ENCODE measurements at regions not wholly inside any gene's neighbourhood (a gene's known extent, or its start where the extent isn't known, plus 50 kb on each side); places are given as distances from the start of the nearest gene placed in this dataset.
A peak's percentile ranks its signal among the peaks of the same experiment; 100 is the strongest.

DNA sequence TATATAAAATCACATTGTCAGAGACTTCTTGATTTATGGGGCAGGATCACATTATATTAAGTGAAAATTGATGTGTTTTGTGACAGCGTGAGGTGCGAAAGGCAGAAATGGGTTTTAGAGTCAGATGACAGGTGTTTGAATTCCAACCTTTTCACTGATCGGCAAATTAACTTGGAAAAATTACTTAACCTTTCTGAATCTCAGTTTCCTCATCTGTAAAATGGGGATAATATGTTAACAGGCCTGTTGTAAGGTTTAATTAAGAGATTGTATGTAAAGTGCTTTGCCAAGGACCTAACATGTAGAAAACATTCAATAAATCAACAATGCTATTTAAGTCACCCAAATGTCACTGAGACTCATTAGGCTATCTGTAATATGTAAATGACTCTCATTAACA lies 221.2 kb upstream of the LYZL1 start:
- intact Hi-C loops (cut with DNase I) = no loop called here
- DNase-seq = no peak

GRCh38 chr10:29068302-29068701 lies 220.6 kb upstream of the LYZL1 start:
- intact Hi-C loops (cut with DNase I) = no loop called here
- DNase-seq = no peak

DNA sequence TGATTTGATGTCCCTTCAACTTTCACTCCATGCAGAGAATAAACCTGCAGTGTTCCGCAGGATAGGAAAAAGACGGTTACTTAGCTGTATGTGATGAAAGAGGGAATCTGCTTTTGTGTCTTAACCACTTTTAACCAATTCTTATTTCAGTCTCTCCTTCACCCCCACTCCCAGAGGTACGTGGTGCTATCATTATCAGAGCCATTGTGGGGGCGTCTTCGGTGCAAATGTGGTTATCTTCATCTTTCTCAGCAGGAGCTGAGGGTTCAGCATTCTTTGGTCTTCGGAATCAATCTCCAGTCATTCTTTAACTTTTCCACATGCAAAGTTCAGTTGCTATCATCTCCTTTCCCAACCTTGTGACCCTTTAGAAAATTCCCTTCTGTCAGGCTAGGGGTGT lies 219.9 kb upstream of the LYZL1 start:
- intact Hi-C loops (cut with DNase I) = no loop called here
- DNase-seq = no peak

GRCh38 chr10:29069941-29070340 lies 218.9 kb upstream of the LYZL1 start:
- no peak for DNase-seq
- intact Hi-C loops (cut with DNase I) = no loop called here

- DNase-seq = no peak
- intact Hi-C loops (cut with DNase I) = no loop called here
These were observed 210.0 kb upstream of the LYZL1 start for GRCh38 chr10:29078919-29079318.

DNA sequence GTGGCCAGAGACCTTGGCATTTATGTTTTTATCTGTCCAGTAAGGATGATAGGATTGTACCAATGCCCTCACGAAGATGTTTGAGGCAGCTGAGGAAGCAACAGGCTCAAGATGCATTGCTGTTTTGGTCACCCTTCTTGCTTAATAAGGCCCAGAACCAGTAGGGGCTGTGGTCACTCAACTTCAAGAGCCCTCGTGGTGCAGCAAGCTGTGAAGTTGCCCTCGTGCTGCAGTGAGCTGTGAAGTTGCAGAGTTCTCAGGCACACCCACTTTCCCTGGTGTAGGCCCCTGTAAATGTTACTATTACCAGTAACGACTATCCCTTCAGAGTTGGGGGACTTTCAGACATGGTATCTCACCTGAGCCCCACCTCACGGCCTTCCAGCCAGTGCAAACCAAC lies 207.6 kb upstream of the LYZL1 start:
- intact Hi-C loops (cut with DNase I) = no loop called here

DNA sequence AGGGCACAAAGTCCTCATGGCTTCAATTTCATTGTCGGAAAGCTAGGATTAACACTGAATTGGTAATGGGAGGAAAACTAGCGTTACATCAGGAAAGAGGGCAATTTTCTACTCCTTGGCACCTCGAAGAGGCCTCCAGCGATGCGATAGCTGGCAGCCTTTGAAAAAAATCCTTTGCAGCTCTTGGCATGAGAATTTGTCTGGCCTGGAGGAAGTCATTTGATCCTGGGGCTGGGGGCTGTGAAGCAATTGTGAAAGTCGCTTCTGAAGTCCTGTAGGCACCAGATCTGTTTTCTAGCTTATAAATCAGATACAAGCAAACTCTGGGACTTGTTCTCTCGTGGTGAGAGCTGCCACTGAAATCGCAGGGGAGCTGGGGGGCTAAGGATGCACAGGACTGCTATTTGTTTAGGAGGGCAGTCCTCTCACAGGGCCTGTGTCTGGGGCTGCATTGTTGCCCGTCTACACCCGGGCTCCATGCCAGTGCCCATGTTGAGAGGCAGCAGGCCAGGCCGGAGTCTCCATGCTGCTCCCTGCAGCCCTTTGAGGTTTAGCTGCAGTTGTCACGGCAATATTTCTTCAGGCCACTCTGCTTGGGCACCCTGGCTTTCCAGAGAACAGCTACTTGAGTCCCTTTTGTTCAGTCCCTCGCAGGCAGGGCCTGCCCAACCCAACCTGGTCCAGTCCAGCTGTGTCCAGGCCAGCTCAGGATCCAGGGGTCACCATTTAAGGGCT lies 206.8 kb upstream of the LYZL1 start:
- intact Hi-C loops (cut with DNase I) = no loop called here
- DNase-seq = peak; percentile 11 to 83 (median 56)

More for the DNA sequence above, 207.6 kb upstream of the LYZL1 start:
- DNase-seq = no peak

GRCh38 chr10:29083096-29083495 lies 205.8 kb upstream of the LYZL1 start:
- intact Hi-C loops (cut with DNase I) = no loop called here
- peak in 40 of 42 donors; percentile 4 to 74 (median 37) for DNase-seq

DNA sequence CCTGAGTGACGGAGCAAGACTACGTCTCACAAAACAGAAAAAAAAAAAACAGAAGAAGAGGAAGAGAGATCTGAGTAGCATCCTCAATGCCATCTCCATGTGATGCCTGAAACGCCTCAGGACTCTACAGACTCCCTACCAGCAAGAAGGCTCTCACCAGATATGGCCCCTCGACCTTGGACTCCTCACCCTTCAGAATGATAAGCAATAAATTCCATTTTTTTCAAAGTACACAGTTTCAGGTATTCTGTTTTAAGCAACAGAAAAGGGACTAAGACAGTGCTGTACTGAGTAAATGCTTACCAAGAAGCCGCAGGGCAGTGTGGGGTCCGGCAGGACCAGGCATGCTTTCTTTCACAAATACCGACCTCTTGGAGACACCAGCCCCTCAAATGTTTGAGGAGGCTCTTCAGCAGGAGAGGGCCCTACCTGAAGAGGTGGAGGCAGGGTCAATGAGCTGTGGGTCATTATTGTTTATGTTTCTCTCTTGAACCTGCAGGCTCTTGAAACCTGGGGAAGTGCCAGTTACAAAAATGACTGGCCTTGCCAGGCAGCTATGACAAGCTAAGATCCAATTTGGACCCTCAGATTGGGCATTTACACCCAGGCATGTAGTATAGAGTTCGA lies 204.1 kb upstream of the LYZL1 start:
- no peak for DNase-seq
- intact Hi-C loops (cut with DNase I) = no loop called here

- intact Hi-C loops (cut with DNase I) = no loop called here
- DNase-seq = no peak
These were observed 199.8 kb upstream of the LYZL1 start for GRCh38 chr10:29089091-29089490.

DNA sequence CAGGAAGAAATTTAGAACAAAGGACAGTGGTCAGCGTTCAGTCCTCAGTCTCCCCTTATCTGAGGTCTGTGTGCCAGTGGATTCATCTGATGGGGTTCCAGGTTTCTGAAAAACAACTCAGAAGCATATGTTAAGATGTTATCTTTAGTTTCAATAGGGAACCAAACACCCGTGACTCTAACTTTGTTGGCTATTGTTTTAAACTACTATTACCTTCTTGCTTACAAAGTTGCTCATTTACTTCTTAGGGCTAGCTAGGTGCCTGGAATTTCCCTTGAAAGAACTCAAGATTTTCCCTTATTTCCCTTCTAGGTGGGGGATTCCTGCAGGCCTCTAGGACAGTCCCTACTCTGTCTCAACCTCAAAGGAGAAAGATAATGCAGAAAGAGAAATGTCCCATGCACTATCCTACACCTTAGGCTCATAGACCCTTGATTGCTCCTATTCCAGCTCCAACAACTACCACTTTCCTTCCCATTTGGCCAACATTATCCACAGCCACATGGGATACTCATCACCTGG lies 192.5 kb upstream of the LYZL1 start:
- intact Hi-C loops (cut with DNase I) = no loop called here
- no peak for DNase-seq

DNA sequence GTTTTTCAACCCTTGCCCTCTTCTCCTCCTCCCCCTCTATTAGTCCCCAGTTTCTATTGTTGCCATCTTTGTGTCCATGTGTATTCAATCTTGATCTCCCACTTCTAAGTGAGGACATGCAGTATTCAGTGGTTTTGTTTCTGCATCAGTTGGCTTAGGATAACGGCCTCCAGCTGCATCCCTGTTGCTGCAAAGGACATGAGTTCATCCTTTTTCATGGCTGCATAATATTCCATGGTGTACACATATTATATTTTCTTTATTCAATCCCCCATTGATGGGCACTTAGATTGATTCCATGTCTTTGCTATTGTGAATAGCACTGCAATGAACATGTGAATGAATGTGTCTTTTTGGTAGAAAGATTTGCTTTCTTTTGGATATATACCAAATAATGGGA lies 190.4 kb upstream of the LYZL1 start:
- intact Hi-C loops (cut with DNase I) = no loop called here

DNA sequence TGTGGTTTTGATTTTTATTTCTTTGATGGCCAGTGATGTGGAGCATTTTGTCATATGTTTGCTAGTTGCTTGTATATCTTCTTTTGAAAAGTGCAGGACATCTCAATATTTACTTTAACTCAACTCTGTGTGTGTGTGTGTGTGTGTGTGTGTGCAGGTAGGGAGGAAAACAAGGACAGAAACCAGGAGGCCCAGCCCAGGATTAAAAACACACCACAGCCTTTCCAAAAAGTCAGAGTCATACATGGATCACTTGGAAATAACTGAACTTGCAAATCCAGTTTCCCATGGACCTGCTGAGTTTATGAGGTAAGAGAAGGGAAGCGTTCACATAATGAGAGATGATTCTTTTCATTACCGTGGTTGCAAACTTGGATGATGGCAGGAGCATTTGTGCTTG lies 189.9 kb upstream of the LYZL1 start:
- DNase-seq = no peak

More for the DNA sequence above, 190.4 kb upstream of the LYZL1 start:
- DNase-seq = no peak

GRCh38 chr10:29099415-29099814 lies 189.5 kb upstream of the LYZL1 start:
- intact Hi-C loops (cut with DNase I) = no loop called here

More for the DNA sequence above, 189.9 kb upstream of the LYZL1 start:
- intact Hi-C loops (cut with DNase I) = no loop called here

GRCh38 chr10:29100505-29100904 lies 188.4 kb upstream of the LYZL1 start:
- intact Hi-C loops (cut with DNase I) = no loop called here
- DNase-seq = no peak

More at GRCh38 chr10:29099415-29099814, 189.5 kb upstream of the LYZL1 start:
- DNase-seq = no peak

DNA sequence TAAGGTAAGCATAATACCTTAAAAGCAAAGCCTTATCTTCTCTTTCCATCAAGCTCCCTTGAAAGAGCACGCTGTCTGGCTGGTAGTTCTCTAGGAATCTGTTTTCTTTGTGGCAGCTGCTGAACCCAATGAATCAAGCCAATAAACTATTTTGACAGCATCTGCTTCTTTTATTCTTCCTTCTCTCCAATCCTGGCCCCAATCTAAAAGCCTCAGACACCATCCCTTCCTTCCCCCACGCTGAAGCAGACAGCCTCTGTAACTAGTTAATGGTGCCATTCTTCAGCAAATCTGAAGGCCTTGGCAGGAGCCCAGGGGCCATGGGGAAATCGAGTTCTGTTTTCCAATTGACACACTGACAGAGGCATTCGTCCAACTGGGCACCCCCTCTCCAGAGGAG lies 186.6 kb upstream of the LYZL1 start:
- DNase-seq = peak in 37 of 42 donors; percentile 5 to 74 (median 37)
- intact Hi-C loops (cut with DNase I) = no loop called here

GRCh38 chr10:29102636-29103035 lies 186.2 kb upstream of the LYZL1 start:
- DNase-seq = no peak
- intact Hi-C loops (cut with DNase I) = no loop called here

DNA sequence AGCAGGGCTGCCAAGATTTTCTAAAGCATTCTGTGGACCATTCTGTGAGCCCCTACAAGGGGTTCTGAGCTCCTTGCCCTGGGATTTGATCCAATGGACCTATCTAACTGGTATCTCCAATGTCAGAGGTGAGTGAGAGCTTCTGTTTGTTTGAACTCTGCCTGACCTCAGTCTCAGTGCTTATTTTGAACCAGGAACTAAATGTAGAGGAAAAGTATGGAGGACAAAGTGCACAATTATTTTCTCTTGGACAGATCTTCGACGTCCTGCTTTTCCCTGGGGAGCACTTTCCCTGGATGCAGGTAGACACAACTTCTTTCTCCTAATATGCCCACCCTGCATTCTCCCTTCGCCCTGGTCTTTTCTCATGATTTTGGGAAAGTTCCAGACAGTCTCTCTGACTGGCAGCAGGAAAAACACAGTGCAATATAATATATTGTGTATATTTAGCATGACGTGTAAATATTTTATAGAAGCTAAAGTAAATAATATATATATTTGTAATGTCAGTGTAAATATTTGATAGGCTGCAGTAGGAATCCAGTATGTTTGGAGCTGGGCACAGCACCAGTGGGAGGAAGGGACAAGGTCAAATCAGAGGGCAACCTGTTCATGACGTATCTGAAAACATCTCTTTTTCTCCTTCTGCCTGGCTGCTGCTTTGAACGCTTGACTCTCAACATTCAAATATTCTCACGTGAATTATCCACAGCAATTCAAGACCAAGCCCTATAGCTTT lies 184.0 kb upstream of the LYZL1 start:
- intact Hi-C loops (cut with DNase I) = no loop called here
- DNase-seq = no peak

GRCh38 chr10:29105516-29106215 lies 183.2 kb upstream of the LYZL1 start:
- intact Hi-C loops (cut with DNase I) = no loop called here
- no peak for DNase-seq
